Left ventricle myocardium inferior (tissue), 1 donor: ENCODE measurements at regions not wholly inside any gene's neighbourhood (a gene's known extent, or its start where the extent isn't known, plus 50 kb on each side); places are given as distances from the start of the nearest gene placed in this dataset.
"Not testable (repeated sequence)": the region's sequence is repeated elsewhere in the genome, so short reads cannot be mapped to it uniquely, and the experiment has no call there.

Experiments
- DNase-seq: peaks from one replicate; pipeline ENCODE4 v3.0.0-alpha.2; 2020
- H3K27ac ChIP-seq: fragments of 200-600 bp; replicated peaks from 2 replicates; pipeline ENCODE4 v1.8.0; 2021
- H3K27me3 ChIP-seq: fragments of 200-600 bp; 2 replicates; pipeline ENCODE4 v1.8.0; 2021; ENCODE audit warnings: low read depth
- H3K36me3 ChIP-seq: fragments of 200-600 bp; 2 replicates; pipeline ENCODE4 v1.8.0; 2021
- H3K4me1 ChIP-seq: fragments of 200-600 bp; 2 replicates; pipeline ENCODE4 v1.8.0; 2021
- H3K4me3 ChIP-seq: fragments of 200-600 bp; 2 replicates; pipeline ENCODE4 v1.8.0; 2021; ENCODE audit warnings: mild to moderate bottlenecking, moderate library complexity
- H3K9me3 ChIP-seq: fragments of 200-600 bp; replicated peaks from 2 replicates; pipeline ENCODE4 v1.8.0; 2021
- intact Hi-C: fragments of 100-400 bp; cut with micrococcal nuclease; formaldehyde crosslinking; loops from one replicate; pipeline ENCODE4 v1.11.0; 2022
- TF ChIP-seq, protein P1 (sequence below): fragments of 200-600 bp; IDR thresholded peaks from 2 replicates; pipeline ENCODE4 v1.8.0; 2021; ENCODE audit warnings: antibody characterized with exemption, mild to moderate bottlenecking, borderline replicate concordance
- donor health status: DM: no; HTN: yes; CAD: no; lungs with severe emphysema.

DNA sequence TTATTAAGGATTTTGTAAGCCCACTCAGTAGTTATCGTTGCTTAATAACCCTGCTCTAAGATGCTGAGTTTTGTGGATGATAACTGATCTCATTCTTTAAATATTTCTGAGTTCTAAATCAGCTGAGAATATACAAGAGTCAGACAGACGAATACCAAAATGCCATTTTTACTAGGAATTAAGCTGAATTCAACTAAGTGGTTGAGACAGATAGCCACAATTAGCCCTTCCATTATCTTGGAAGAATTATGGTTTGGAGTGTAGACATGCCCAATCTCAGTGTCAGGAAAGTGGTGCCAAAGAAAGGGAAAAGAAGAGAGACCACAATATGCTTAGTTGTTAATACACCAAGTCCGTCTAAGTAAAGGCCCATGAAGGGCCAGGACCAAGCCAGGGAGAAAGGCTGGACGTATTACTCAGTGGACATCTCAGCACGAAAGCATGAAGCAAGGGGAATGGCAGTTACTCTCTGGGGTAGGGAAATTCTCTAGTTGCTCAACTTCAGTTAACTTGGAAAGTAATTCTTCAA, 58.6 kb downstream of the KCNA5 start:
- TF ChIP-seq, protein P1, sequence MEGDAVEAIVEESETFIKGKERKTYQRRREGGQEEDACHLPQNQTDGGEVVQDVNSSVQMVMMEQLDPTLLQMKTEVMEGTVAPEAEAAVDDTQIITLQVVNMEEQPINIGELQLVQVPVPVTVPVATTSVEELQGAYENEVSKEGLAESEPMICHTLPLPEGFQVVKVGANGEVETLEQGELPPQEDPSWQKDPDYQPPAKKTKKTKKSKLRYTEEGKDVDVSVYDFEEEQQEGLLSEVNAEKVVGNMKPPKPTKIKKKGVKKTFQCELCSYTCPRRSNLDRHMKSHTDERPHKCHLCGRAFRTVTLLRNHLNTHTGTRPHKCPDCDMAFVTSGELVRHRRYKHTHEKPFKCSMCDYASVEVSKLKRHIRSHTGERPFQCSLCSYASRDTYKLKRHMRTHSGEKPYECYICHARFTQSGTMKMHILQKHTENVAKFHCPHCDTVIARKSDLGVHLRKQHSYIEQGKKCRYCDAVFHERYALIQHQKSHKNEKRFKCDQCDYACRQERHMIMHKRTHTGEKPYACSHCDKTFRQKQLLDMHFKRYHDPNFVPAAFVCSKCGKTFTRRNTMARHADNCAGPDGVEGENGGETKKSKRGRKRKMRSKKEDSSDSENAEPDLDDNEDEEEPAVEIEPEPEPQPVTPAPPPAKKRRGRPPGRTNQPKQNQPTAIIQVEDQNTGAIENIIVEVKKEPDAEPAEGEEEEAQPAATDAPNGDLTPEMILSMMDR = no peak
- H3K27me3 ChIP-seq = peaks cover 39% of the 10 kb centered on the region
- H3K4me3 ChIP-seq = no peak overlapping the region
- H3K4me1 ChIP-seq = no peaks in the 10 kb centered on the region
- no peak for DNase-seq
- H3K9me3 ChIP-seq = no peaks in the 10 kb centered on the region
- intact Hi-C loops = no loop called here
- no peak overlapping the region for H3K27ac ChIP-seq
- H3K36me3 ChIP-seq = no peaks in the 10 kb centered on the region

DNA sequence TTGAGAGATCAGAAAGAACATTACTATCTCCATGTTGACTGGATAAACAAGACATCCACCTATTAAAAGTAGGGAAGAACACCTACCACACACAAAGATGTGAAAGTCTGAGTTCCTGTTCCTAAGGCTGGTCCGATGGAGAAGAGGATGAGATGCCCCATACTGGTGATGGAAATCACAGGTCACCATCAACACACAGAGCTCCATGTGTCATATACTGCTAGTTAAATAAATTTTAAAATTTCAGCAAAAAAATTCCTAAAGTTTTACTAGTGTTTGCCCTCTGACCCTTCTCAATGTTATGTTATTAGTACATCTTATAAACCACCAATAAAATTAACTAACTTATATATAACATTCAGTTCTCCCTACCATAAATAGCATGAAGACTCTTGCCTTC, 59.1 kb downstream of the KCNA5 start:
- H3K27me3 ChIP-seq = peaks cover 36% of the 10 kb centered on the region
- TF ChIP-seq, protein P1 = no peak
- intact Hi-C loops = no loop called here

DNA sequence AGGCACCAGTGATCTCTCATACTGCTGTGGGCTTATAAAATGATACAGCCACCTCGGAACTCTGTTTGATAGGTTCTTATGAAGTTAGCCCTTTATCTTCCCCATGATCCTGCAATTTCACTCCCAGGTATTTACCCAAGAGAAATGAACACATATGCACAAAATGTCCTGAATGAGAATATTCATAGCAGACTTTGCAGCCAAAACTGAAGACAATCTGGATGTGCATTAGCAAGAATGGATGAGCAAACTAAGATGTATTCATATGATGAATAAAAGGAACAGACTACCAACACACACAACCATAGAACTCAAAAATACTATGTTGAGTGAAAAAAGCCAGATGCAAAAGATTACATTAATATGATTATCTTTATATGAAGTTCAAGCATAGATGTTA, 66.7 kb downstream of the KCNA5 start:
- Histone ChIP-seq H3K9me3 (no peaks in the 10 kb centered on the region), H3K36me3 (no peaks in the 10 kb centered on the region), H3K27me3 (peaks cover 19% of the 10 kb centered on the region), H3K4me3 (no peak overlapping the region), H3K4me1 (no peaks in the 10 kb centered on the region), H3K27ac (no peak overlapping the region)
- intact Hi-C loops = no loop called here
- TF ChIP-seq, protein P1 = no peak
- no peak for DNase-seq

More for the DNA sequence above, 59.1 kb downstream of the KCNA5 start:
- H3K27ac ChIP-seq = no peak overlapping the region
- DNase-seq = no peak
- no peak overlapping the region for H3K4me3 ChIP-seq
- H3K4me1 ChIP-seq = no peaks in the 10 kb centered on the region
- no peaks in the 10 kb centered on the region for H3K36me3 ChIP-seq
- no peaks in the 10 kb centered on the region for H3K9me3 ChIP-seq

- H3K27ac ChIP-seq = no peak overlapping the region
- no peak overlapping the region for H3K4me3 ChIP-seq
- H3K36me3 ChIP-seq = no peaks in the 10 kb centered on the region
- TF ChIP-seq, protein P1 = no peak
- H3K4me1 ChIP-seq = no peaks in the 10 kb centered on the region
- intact Hi-C loops = no loop called here
- peaks cover 9% of the 10 kb centered on the region for H3K27me3 ChIP-seq
- DNase-seq = no peak
- no peaks in the 10 kb centered on the region for H3K9me3 ChIP-seq
Observed at GRCh38 chr12:5114436-5114835, 70.8 kb downstream of the KCNA5 start.

DNA sequence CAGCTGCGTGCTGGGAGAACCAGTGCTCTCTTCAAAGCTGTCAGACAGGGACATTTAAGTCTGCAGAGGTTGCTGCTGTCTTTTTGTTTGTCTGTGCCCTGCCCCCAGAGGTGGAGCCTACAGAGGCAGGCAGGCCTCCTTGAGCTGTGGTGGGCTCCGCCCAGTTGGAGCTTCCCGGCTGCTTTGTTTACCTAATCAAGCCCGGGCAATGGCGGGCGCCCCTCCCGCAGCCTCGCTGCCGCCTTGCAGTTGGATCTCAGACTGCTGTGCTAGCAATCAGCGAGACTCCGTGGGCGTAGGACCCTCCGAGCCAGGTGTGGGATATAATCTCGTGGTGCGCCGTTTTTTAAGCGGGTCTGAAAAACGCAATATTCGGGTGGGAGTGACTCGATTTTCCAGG, 78.1 kb downstream of the KCNA5 start:
- DNase-seq, H3K27ac ChIP-seq, intact Hi-C loops: not testable (repeated sequence)

DNA sequence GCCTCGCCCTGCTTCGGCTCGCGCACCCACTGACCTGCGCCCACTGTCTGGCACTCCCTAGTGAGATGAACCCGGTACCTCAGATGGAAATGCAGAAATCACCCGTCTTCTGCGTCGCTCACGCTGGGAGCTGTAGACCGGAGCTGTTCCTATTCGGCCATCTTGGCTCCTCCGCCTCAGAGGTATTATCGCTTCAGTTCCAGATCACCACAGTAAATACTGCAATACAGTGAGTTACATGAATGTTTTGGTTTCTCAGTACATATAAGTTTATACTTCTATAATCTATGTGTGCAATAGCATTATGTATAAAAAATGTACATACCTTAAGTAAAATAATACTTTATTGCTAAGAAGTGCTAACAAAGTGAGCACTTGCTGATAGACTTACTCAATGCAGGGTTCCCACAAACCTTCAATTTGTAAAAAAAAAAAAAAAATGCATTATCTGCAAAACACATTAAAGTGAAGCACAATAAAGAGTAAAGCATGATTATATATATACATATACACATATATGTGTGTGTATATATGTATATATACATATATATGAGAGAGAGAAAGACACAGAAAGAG, 78.7 kb downstream of the KCNA5 start:
- DNase-seq, H3K36me3 ChIP-seq, H3K4me3 ChIP-seq, intact Hi-C loops, H3K4me1 ChIP-seq, H3K9me3 ChIP-seq, H3K27me3 ChIP-seq, H3K27ac ChIP-seq: not testable (repeated sequence)

More for the DNA sequence above, 78.1 kb downstream of the KCNA5 start:
- not testable (repeated sequence) for H3K4me1 ChIP-seq, H3K27me3 ChIP-seq, H3K36me3 ChIP-seq, H3K9me3 ChIP-seq, H3K4me3 ChIP-seq

GRCh38 chr12:5123921-5124320, 80.2 kb downstream of the KCNA5 start:
- no peak overlapping the region for H3K4me3 ChIP-seq
- intact Hi-C loops = no loop called here
- H3K27me3 ChIP-seq = peaks cover 12% of the 10 kb centered on the region
- no peak for DNase-seq
- TF ChIP-seq, protein P1 = no peak
- H3K9me3 ChIP-seq = no peaks in the 10 kb centered on the region
- no peaks in the 10 kb centered on the region for H3K36me3 ChIP-seq
- H3K4me1 ChIP-seq = no peaks in the 10 kb centered on the region
- no peak overlapping the region for H3K27ac ChIP-seq
